NCI-H2171 (cell line): ENCODE measurements at regions not wholly inside any gene's neighbourhood (a gene's known extent, or its start where the extent isn't known, plus 50 kb on each side); places are given as distances from the start of the nearest gene placed in this dataset.

ENCODE experiments used
- DNase-seq: peaks from one replicate; lab custom pipeline; 2025; lab: John Stamatoyannopoulos, UW

DNA sequence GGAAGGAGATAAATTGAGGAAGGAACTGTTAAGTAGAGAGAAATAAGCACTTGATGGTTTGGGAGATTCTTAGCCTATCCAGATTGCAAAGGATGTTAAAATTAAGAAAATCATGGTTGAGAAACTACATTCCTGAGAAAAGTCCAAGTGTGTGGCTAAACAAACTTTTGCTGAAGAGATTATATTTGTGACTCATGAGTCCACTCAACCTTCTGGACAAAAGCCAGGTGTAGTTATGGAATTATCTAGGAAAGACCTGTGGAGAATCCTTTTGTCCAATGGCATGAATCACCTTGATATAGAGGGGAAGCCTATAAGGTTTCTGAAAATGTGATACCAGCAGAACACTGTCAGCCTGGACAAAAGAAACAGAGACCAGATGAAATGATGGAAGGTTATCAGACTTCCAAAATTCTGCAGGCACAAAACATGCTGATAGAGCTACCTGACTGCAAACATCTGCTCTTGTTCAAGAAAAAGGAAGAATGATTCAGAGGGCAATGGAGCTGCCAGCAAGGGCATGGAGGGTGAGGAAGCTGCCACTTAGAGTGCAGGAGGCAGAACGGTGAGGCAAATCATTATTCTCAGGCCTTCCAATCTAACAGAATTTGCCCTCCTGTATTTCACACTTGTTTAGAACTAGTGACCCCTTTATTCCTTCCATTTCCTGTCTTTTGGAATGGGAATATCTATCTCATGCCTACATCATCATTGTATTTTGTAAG is 300.6 kb upstream of the PRMT6 start:
- DNase-seq = no peak

GRCh38 chr1:106756752-106757151 is 299.7 kb upstream of the PRMT6 start:
- DNase-seq = no peak

GRCh38 chr1:106768077-106768476 is 288.4 kb upstream of the PRMT6 start:
- no peak for DNase-seq

GRCh38 chr1:106768501-106768900 is 288.0 kb upstream of the PRMT6 start:
- no peak for DNase-seq

DNA sequence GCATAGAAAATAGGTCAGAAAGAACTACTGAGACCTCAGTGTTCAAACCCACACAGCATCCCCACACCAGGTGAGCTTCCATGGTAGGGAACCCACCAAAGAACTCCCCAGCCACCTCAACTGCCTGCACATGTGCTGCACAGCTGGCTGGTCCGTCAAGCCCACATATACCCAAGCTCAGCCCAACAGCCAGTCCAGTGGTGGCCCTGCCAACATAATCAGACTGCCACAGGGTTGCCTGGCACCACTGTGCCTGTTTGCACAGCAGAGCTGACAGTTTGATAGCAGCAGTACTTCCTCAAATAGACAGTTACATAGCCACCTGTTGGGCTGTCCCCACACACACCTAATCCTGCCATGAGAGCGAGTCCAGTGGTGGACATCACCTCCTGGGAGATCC is 283.3 kb upstream of the PRMT6 start:
- no peak for DNase-seq

GRCh38 chr1:106780066-106780465 is 276.4 kb upstream of the PRMT6 start:
- no peak for DNase-seq

DNA sequence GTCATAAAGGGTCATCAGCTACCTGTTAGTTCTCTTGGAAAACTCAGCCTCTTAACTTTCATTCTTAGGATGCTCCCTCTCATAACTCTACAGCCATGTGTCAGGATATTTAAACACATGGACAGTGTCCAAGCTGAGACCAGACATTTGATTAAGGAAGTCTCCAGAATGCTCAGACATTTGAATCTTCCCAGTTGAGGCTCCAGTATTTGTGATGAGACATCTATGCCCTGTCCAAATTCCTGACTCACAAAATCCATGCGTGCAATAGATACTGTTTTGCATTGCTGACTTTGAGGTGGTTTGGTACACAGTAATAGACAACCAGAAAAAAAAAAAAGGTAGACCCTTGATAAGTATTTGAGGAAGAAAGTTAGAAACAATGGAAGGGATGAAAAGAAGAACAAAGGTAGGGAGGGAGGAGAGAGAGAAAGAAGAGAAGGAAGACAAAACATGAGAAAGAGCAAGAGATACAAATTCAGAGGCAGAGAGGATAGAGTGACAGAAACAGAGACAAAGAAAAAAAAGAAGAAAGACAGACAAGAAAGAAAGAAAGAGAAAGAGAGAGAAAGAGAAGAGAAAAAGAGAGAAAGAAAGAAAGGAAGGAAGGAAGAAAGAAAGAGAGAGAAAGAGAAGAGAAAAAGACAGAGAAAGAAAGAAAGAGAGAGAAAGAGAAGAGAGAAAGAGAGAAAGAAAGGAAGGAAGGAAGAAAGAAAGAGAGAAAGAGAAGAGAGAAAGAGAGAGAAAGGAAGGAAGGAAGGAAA is 275.5 kb upstream of the PRMT6 start:
- no peak for DNase-seq

- no peak for DNase-seq
Measured at GRCh38 chr1:106785176-106785575, 271.3 kb upstream of the PRMT6 start.

DNA sequence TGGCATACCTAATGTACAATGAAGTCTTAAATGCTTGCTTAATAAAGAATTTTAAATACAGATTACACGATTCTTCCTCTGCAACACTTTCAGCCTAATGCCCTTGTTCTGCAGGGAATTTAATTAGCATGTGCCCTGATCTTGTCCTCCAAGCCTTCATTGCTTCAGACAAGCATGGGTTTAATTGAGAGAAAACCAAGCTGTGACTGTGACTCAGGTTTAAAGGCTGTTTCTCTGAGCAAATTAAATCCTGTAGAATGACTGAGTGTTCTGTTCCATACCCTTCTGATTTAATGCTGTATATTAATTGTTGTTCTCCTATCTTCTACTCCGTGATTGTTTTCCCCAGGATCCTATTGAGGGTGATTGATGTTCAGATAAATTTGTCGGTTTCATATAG is 269.0 kb upstream of the PRMT6 start:
- no peak for DNase-seq

- DNase-seq = no peak
Measured at GRCh38 chr1:106789686-106790085, 266.8 kb upstream of the PRMT6 start.

DNA sequence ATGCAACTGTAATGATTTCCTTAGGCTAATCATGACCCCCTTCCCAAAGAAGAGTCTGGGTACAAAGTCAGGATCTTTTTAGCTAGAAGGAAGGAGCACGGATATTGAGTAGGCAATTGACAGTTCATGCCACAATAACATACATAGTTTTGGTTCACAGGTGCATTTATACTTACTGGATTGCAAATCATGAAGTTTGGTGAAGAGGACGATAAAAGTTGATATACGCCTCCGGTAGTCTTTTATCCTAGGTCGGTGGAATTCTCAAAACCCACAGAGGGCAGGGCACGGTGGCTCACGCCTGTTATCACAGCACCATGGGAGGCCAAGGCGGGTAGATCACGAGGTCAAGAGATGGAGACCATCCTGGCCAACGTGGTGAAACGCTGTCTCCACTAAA is 265.4 kb upstream of the PRMT6 start:
- no peak for DNase-seq

DNA sequence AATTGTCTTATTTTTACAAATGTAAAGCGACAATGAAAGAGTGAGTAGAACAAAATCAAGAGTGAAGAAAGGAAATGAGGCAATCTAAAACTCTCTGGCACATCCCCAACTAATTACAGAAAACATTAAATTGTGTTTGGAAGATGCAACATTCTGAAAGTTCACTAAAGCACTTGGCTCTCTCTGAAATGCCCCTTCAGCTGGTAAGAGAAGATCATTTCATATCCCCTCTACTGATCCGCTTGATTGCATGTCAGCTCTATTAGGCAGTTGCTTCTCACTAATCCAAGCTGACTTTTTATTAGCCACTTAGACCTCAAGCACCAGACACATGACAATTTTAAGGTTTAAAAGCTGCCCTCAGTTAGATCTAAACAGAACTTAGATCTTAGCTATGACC is 262.8 kb upstream of the PRMT6 start:
- DNase-seq = no peak

DNA sequence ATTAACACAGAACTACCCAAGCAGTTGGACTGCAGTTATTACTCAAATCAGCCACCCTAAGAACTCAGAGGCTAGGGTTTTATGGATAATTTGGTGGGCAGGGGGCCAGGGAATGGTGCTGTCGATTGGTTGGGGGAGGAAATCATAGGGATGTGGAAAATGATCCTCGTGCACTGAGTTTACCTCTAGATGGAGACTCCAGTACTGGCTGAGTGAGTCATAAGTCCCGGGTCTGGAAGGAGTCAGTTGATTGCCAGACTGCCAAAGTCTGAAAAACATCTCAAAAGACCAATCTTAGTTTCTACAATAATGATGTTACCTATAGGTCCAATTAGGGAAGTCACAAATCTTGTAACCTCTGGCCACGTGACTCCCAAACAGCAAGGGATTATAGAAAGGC is 257.5 kb upstream of the PRMT6 start:
- no peak for DNase-seq

DNA sequence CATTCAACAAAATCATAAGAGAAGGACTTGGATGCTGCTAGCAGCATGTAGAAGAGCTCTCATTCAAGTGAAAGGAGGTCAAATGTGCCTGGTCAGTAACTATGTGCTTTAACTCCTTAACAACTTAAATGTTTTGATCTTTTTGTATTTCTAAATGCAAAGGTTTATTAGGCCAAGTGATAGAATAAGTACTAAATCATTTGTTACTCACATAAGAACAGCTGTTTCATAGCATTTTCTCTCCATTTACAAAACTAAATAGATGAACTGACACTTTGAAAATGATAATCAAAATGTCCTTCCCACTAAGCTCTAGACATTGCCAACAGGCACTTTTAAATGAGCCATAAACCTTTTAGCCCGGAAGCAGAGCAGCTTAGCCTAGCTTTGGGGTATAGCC is 254.3 kb upstream of the PRMT6 start:
- DNase-seq = no peak

DNA sequence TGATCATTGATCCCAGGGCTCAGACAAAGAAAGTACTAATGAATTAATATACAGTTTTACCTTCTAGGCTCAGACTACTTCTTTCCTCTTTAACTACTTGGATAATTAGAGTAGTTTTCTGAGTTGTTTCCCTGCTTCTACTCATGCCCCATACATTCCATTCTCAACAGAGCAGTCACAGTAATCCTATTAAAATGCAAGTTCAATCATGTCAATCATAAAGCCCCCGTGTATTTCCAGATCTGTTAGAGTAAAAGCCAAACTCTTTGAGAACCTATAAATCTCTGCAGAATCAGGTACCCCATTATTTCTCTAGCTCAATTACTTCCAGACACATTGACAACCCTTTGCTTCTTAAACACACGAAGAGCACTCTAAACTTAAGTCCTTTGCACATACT is 242.1 kb upstream of the PRMT6 start:
- DNase-seq = no peak

DNA sequence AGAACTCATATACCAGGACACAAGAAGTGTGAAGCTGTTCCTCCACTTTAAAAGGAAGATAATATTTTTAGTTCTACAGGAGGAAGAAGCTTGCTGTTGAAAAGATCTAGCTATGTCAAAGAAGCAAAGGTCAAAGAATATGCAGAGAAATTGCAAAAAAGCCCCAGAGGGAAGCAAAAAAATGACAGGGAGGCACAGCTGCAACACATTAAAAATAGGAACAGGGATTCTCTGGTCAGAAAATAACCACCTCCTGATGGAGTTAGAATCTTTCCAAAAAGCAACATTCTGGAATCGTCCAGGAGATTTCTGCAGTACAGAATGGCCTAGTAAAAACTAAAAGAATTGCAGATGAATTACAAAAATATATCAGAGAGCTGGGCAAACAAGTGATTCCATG is 238.9 kb upstream of the PRMT6 start:
- DNase-seq = no peak

GRCh38 chr1:106831511-106831910 is 225.0 kb upstream of the PRMT6 start:
- DNase-seq = no peak

GRCh38 chr1:106836708-106837107 is 219.8 kb upstream of the PRMT6 start:
- no peak for DNase-seq

GRCh38 chr1:106843518-106843917 is 213.0 kb upstream of the PRMT6 start:
- DNase-seq = no peak

DNA sequence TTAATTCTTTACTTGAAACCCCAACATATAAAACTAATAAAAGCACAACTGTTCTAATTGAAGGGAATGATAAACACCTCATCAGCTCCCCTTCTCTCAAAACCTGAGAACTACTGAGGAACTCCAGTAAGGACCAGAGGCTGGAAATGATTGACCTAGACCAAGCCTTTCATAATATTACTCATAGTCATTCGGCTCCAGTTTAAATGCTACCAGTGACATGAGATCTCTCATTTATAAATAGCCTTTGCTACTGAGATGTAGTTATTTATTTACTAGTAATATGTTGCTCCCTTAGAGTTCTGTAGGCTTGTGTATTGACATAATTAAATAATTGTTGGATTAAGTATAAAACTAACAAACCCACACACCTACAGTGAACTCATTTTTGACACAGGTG is 209.8 kb upstream of the PRMT6 start:
- no peak for DNase-seq

DNA sequence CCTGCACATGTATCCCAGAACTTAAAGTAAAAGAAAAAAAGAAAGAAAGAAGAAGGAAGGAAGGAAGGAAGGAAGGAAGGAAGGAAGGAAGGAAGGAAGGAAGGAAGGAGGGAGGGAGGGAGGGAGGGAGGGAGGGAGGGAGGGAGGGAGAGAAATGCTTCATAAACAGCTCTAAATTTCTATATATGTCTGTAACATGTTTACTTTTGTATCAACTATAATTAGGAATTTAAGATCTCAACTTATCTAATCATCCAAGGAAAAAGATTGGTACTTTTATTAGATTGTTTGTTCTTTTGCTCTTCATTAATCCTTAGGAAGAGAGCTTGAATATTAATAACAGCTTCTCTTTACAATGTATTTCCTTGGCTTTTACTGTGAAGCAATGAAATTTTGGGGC is 195.4 kb upstream of the PRMT6 start:
- DNase-seq = no peak

GRCh38 chr1:106868828-106869227 is 187.6 kb upstream of the PRMT6 start:
- no peak for DNase-seq

DNA sequence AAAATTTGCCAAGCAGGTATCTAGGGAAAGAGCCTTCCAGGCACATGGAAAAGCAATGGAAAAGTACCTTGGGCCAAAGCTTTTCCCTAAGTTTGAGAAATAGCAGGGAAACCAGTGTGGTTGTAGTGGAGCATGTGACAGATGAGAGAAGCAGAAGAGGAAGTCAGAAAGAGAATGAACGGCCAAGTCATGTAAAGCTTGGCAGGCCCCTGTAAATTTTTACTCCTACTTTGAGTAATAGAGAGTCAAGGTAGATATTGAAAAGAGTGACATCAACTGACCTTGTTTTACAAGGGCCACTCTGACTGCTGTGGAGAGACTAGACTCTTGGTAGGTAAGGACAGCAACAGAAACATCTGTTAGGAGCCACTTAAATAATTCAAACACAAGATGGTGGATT is 180.9 kb upstream of the PRMT6 start:
- no peak for DNase-seq

DNA sequence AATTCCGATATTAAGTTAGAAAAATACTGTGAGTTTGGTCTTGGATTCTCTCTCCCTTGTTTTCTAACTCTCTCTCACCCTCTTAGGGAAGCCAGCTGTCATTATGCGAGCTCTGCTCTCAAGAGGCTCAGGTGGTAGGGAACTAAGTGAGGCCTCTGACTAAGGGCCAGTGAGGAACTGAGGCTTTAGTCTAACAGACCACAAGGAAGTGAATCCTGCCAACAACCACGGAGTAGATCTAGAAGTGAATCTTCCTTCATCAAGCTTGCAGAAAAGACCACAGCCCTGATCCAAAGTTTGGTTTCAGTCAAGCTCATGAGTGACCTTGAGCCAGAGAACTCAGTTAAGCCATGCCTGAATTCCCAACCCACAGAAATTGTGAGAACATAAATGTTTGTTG is 180.1 kb upstream of the PRMT6 start:
- no peak for DNase-seq
